ENCODE measurements at regions not wholly inside any gene's neighbourhood (a gene's known extent, or its start where the extent isn't known, plus 50 kb on each side); places are given as distances from the start of the nearest gene placed in this dataset.
"Not testable (repeated sequence)": the region's sequence is repeated elsewhere in the genome, so short reads cannot be mapped to it uniquely, and the experiment has no call there.

DNA sequence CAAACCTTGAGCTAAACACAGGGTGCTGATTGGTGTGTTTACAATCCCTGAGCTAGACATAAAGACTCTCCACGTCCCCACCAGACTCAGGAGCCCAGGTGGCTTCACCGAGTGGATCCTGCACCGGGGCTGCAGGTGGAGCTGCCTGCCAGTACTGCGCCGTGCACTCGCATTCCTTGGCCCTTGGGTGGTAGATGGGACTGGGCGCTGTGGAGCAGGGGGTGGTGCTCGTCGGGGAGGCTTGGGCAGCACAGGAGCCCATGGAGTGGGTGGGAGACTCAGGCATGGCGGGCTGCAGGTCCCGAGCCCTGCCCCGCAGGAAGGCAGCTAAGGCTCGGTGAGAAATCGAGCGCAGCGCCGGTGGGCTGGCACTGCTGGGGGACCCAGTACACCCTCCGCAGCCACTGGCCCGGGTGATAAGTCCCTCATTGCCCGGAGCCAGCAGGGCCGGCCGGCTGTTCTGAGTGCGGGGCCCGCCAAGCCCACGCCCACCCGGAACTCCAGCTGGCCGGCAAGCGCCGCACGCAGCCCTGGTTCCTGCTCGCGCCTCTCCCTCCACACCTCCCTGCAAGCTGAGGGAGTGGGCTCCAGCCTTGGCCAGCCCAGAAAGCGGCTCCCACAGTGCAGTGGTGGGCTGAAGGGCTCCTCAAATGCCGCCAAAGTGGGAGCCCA lies 292.5 kb upstream of the FGF13 start:
- TF ChIP-seq CTCF (IDR thresholded peaks at IDR 0.05); EZH2 (IDR thresholded peaks at IDR 0.05; ENCODE audit: borderline replicate concordance, insufficient read depth, low read depth, low read length, poor library complexity, severe bottlenecking): not testable (repeated sequence)
